Stimulated activated CD4-positive, alpha-beta T cell treated with anti-CD3 and anti-CD28 coated beads, Interleukin-1b, Interleukin-23, amount 100 ng/mL, for 4 hours (primary cell): ENCODE measurements at regions not wholly inside any gene's neighbourhood (a gene's known extent, or its start where the extent isn't known, plus 50 kb on each side); places are given as distances from the start of the nearest gene placed in this dataset.
A peak's percentile ranks its signal among the peaks of the same experiment; 100 is the strongest.

ENCODE experiments used
- DNase-seq, 2 donors: peaks; one replicate each; pipeline ENCODE4 v3.0.0-alpha.2; 2020; ENCODE audit warnings: low read depth in 2 of 2

DNA sequence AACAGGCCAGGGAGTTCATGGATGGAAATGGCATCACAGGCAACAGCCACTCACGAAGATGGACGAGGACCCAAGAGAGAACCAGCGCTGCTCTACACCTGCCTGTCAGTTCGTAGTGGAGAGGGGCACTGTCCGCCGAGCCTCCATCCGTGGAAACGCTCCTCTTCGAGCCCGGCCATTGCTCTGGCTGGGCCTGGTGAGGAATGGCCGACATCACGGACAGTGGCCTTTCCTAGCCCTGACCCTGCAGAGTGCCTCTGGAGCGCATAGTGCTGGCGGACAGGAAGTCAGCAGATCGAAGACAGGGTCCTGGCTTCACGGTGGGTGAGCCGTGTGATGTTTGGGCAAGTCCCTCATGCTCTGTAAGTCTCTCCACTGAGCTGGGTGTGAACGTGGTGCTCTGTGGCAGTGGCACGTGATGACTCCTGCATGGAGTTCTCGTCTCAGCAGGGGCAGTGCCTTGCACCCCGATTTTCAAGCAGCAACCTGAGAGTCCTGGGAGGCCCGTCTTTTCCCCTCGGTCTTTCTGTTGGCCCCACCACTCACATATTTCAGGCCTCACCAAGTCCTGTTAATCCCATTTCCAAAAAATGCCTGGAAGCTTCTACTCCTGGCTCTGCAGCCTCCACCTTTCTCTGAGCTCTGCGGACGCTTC is 214.4 kb downstream of the ERMARD start:
- no peak for DNase-seq

DNA sequence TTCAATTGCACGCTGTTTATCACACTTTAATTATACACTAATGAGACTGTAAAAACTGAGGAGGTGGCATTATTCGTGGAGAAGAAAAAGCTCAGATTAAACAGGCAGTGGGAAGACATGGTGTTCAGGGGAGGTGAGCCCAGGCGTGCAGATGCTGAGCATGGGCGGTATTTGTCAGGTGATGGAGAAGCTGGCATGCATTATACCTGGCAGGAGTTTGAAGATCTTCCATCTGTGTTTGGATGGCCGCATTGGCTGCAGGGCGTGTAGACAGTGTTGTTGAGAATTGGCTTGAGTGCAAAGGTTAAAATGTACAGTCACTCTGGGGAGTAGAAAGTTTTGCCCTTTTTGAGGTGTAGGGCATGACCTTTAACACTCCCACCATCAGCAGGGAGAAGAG is 213.8 kb downstream of the ERMARD start:
- no peak for DNase-seq

DNA sequence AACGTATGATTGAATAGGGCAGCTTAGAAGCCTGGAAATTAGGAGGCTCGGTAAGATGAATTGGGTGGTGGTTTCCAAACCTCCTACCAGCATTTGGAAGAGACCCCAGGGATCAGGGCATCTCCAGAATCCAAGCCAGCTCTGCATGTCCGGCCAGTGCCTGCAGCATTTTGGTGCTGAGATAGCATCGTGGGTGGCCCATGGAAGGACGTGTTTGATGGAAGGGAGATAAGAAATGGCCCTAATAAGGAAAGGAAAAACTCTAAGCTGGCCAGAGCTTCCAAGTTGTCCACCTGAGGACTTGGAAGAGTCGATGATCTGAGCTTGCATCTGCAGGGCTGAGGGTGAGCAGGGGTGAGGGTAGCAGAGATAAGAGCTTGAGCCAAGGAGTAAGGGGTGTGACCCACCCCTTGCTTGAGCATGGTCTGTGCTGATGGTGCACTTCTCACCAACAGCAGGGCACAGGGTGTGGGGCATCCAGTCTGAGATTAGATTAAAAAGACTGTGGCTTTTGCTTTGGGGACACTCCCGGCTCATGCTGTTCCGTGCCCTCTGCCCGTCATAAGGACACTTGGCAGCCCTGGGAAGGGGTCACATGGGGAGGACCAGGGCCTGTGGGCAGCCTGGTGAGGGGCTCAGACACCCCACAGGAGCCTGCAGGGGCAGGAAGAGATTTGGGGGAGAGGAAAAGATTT is 213.2 kb downstream of the ERMARD start:
- DNase-seq, result no peak

DNA sequence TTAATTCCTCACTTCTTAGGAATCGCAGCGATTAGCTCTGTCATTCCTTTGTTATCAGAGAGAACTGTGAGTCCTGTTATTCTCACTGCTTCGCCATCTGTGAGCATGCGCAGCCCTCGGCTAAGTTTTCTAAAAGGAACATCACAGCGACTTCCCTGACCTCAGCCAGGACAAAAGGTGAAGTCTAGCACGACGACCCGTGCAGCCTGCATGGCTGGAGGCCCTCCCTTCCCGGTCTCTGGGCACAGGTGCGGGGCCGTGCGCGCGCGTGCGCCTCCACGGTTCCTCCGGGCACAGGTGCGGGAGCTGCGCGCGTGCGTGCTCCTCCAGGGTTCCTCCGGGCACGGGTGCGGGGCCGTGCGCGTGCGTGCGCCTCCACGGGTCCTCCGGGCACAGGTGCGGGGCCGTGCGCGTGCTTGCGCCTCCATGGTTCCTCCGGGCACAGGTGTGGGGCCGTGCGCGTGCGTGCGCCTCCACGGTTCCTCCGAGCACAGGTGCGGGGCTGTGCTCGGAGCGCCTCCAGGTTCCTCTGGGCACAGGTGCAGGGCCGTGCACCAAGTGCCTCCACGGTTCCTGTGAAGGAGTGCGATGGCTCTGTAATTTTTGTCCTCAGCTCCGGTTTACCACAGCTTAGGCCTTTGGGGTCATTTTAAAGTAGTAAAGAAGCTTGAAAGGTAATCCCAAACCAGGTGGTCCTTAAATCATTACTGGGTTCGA is 212.3 kb downstream of the ERMARD start:
- no peak for DNase-seq

DNA sequence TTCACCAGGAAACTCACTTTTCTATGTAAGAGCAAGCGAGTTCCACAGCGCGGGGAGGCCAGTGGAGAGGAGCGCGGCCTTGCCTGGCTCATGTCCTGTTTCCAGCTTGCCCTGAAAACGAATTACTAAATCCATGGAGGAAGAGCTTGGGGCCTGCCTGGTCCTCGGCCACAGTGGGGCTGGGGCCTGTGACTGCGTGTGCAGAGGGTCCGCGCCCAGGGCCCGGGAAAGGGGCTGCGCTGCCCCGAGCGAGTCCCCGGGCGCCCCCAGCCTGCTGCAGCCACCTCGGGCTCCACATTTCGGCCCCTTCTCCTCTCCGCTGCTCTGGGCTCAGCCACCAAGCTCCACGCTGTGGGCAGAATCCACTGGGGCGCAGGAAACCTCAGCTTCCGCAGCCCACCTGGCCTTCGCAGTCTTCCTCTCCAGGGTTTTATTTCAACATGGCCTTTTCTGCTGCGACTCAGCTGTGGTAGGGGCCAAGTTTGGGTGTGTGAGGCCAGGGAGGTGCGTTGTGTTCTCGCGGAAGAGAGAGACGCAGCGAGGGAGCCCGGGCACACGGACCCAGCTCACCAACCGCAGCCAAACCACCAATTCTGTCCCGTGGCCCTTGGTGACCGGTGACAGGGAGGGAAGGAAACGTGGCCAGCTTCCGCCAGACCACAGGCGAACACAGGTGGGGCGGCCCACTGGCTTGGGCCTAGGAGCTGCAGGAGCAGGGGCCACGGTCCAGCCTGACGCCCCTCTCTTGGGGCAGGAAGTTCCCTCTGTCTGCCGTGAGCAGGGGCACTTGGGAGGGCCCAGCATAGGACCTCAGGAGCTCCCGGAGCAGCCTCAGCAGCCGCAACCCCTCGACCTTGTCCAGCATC is 211.4 kb downstream of the ERMARD start:
- no peak for DNase-seq

DNA sequence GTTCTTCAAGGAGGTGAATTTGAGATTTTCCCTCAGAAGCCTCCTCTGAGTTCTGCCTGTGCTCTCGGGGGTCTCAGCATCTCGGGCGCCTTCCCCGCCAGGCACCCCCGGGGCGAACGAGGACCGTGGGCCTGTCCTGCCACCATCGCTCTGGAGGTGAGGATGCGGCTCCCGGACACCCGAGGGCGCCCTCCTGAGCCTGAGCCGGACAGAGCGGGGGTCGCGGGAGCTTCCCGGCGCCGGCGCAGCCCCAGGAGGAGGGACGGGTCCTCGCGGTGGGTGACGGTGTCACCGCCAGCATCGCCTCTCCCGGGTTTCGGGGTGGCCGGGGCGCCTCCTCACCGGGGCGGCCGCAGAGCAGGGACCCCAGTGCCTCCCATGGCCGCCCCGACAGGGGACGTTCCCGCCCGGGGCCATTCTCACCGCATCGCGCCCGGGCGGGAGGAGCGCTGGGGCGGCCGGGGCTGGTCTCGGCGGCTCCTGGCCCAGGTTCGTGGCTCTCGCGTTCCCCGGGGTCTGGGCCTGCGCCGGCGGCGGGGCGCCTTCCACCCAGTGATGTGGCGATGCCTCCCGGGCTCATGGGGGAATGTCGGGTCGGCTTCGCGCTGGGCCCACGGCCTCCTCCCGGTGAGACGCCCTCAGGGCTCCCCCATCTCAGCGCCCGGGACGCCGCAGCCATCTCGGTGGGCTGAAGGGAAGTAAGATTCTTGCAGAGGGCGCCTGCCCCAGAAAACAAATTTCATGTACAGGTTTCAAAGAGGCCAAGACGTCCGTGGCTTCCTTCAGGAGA is 210.5 kb downstream of the ERMARD start:
- DNase-seq, result peak in 1 of 2 donors; percentile 15

DNA sequence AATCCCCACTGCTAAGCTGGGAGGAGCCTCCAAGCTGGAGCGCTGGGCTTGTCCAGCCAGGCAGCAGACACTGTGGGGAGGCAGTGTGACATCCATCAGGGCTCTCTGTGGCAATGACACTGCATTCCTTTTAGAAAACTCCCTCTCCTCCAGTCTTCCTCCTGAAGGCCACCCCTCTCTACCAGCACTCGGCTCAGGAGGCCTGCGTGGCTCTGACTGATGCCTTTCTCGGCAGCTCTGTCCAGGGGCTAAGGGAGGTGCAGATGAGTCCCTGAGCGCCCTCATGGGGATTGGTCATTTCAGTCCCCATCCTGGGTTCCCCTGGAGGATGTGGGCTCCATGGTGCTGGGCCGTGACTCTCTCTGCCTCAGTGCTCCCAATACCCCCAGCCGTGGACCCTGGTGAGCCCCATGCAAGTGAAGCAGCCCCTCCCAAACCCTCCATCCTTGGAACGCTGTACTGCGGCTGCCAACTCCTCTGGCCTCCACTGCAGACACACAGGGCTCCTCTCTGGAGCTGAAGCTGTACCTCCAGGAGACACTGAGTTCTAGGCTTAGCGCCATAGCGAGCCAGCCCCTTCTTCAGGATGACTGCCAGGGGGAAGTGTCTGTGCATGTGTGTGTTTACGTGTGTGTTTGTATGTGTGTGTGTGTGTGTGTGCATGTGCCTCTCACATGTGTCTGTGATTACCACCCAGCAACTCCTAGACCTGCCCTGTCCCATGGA is 209.6 kb downstream of the ERMARD start:
- no peak for DNase-seq

DNA sequence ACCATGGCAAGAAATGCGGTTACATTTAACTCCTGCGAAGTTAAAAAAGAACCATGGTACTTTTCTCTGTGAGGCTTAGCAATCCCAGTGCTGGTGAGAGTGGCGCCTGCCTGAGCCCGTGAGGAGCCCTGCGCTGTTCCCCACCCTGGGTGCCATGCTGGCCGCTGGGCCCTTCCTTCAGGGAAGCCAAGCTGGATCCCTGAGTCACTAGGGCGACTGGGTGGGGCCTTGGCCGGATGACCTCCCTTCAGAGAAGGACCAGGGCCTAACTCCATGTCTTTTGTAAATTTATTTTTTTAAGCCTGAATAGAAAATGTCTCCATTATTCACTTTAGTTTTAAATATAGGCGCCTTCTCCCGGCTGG is 209.1 kb downstream of the ERMARD start:
- DNase-seq, result no peak

DNA sequence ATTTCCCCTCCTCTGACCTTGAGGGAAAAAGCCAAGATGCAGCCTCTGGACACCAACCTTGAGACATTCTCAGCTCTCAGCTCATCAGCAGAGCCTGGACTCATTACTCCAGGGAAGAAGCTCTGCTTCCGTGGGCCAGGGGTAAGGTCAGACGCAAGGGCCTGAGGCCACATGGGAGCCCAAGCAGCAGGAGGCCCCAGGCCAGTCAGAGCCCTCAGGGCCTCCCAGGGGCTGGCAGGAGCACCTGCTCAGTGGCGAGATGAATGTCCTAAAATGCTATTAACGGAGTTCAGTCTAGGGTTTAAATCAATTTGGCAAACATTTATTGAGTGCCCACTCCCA is 208.6 kb downstream of the ERMARD start:
- no peak for DNase-seq

DNA sequence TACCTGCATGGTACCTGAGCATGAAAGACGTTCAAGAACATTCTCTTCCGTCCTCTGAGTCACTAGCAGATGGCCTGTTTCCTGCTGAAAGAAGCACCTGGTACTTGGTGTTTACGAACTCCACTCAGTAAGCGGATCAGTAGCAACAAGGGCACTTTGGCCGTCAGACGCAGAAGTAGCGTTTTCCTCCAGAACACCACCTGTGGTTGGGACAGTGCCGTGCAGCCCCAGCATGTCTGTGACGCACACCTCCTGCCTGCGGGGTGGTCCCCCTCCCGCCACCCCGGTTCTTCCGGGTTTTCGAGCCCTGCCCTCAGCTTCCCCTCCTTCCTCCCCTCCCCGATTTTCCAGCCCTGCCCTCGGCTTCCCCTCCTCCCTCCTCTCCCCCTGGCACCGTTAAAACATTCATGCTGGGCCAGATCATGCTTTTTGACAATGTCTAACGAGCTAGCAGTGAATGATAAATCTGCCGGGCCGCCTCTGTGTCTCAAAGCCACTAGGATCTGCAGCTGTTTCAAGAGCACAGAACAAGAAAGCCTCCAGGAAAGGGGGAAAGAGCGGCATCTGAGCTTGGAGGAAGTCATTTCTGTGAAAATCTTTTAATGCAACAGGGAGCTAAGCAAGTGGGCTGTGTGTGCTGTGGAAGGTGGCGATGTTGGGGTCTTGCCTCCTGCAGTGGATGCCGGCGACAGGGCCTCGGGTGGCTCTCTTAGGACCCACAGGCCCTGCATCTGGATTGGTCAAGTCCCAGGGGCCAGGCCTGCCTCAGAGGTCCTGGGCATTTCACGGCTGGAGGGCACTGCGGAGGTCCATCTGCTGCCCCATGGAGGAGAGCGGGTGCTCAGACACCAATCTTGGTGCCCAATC is 207.9 kb downstream of the ERMARD start:
- peak in 1 of 2 donors; percentile 3 for DNase-seq

DNA sequence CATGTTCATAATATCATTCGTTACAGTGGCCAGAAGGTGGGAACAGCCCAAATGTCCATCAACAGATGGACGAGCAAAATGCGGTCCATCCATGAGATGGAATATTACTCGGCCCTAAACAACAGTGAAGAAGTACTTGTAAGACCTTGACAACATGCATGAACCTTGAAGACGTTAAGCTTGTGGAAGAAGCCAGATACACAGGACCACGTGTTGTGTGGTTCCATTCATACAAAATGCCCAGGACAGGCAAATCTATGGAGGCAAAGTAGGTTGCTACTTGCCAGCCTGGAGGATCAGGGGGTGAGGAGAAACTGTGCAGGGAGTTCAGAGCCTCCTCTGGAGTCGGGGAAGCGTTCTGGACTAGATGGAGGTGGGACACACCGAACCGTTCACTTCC is 207.1 kb downstream of the ERMARD start:
- no peak for DNase-seq

DNA sequence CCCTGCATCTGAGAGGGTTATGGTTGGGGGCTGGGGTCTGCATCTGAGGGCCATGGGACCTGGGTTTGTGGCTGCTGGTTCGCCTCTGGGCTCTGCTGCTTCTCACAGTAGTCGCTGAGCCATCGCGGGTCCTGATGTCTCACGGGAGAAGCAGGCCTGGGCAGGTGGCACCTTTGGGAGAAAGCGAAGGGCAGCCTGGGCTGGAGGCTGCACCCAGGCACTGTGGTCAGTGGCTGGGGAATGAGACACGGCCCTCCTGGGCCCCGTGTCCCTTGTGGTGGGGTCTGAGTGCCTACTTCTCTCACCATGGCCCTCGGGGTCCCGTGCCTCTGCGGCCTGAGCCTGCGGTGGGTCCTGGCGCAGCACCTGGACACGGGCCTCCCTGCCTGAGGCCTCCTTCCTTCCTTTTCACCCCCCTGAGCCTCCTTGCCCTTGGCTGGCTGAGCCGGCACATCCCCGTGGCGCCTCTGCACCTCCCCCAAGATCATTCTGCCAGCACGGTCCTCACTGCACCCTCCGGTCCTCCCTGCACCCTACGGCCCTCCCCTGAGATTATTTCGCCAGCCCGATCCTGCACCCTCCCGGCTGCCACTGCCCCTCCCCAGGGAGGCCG is 206.0 kb downstream of the ERMARD start:
- no peak for DNase-seq

DNA sequence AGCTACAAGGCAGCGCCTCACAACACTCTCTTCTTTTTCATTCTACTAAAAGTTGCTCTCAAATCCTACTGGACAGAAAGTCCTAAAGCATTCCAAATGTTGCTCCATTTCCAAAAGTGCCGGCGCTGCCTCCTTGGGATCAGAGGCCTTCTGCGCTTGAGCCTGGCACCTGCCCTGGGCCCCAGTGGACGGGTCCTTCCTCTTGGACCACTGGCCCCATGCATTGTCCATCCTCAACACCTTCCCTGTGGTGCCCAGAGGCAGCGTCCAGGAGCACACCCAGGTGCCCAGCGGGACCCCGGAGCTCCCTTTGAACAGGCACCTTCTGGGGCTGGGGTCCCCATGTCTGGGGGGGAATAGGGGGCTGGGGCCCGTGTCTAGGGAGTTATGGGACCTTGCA is 205.2 kb downstream of the ERMARD start:
- DNase-seq, result no peak

DNA sequence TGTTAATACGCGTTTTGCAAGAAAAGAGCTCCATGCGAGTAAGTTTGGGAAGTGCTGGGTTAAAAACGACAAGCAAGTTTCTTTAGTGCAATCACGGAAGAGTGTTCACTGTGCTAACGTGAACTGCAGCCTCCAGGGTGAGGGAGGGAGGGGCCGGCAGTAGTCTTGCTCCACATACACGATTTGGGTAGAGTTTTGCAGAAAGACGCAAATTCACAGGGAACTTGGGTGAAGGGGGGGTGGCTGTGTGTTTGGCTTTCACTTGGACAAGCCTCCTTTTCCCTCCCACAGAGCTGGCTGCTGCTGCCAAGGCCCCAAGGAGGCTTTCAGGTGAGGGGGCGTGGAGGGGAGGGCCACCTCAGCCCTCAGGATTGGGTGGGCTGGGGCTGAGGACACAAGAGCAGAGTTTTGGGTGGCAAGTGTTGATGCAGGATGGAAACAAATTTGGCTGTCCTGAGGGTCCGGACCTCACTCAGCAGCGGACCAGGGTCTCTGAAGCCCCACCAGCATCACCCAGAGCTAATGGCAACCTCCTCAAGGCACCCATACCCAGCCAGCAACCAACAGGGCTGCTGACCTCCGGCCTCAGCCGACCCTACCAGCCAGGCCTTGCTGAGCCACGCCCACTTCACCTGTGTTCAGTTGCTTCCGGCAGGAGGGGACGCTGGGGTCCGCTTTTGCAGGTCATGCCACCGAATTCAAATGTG is 204.5 kb downstream of the ERMARD start:
- no peak for DNase-seq

DNA sequence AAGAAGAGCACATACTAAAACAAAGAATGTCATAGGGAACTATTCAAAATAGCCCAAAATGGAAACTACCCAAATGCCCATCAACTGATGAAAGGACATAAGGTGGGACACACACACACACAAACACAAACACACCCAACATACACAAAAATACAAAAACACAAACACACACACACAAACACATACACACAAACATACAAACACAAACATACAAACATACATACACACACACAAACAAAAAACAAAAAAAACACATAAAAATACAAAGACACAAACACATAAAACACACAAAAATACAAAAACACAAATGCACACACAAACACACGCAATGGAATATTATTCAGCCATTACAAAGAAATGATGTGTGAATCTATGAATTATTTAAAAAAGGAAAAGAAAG is 203.6 kb downstream of the ERMARD start:
- no peak for DNase-seq

DNA sequence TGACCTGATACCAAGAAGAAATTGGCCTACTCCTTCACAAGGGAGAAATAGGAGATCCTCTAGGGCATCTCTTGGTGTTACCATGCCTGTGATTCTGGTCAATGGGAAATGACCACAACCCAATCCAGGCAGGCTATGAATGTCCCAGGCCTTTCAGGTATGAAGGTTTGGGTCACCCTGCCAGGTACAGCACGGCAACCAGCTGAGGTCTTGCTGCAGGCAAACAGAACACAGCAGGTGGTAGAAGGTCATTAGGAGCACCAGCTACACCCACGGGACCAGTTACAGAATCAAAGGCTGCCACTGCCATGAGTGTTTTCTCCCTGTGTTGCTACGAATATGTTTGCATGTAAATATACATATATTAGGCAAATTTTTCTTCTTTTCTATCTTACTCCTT is 202.3 kb downstream of the ERMARD start:
- DNase-seq, result no peak

DNA sequence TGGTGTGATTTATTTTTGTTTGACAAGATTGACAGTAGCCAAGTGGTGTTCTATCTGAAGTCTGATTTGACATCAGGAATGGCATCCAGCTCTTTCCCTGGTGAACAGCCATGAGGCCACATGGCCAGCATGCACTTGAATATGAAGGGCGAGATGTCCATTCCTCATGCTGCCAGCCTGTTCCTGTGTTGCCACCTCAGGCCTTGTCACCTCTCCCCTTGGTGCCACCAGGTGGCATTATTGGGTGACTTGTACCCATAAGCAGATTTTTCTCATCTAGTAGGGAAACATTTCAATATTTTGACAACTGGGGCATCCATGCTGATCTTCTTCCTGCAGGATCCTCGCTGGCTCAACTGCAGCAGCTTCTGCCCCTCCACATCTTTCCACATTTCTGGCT is 199.1 kb downstream of the ERMARD start:
- peak in 1 of 2 donors; percentile 3 for DNase-seq

DNA sequence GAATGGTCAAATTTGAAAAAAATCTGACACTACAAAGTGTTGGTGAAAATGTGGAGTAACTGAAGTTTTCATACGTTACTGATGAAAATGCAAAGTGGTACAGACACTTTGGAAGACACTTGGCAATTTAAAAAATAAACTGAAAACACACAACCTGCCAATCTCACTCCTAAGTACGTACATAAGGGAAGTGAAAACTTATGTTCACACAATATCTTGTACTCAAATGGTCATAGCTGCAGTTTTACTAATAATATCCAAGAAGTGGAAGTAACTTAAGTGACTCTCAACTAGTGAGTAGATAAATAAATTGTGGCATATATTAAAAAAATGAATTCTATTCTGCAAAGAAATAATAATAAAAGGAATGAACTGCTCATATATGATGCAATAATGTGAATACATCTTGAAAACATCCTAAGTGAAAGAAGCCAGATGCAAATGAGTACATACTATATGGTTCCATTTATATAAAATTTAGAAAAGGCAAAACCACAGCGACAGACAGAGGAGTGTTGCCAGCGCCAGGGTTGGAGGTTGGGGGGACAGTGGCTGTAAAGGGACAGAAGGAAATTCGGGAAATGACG is 198.2 kb downstream of the ERMARD start:
- DNase-seq, result no peak
